ENCODE measurements at regions not wholly inside any gene's neighbourhood (a gene's known extent, or its start where the extent isn't known, plus 50 kb on each side); places are given as distances from the start of the nearest gene placed in this dataset.

DNA sequence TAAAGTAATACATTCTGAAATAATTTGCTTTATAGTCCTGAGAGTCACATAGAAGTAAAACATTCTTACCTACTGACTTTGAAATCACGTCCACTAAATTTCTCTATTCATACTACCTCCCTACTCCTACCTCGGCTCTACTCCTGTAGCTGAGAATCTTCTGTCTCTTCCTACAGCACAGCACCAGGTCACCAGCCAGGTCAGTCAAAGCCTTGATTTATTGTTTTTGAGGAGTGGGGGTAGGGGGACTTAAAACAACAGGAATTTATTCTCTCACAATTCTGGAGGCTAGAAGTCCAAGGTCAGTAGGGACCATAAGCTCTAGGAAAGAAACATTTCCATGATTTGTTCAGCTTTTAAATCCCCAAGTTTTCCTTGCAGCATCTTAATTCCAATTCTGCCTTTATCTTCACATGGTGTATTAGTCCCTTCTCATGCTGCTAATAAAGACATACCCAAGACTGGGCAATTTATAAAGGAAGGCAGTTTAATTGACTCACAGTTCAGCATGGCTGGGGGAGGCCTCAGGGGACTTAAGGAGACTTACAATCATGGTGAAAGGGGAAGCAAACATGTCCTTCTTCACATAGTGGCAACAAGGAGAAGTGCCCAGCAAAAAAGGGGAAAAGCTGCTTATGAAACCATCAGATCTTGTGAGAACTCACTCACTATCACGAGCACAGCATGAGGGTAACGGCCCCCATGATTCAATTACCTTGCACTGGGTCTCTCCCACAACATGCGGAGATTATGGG is 49.6 kb upstream of the CCNG1 start:
- Histone ChIP-seq H3K36me3 (ENCODE audit: control insufficient read depth in 2 of 2, extremely low read depth in 1 of 2, insufficient read depth in 2 of 2, low read length in 2 of 2) (no peaks in the 10 kb centered on the region), H3K4me1 (ENCODE audit: control insufficient read depth, extremely low read depth, insufficient read depth, low read length) (no peaks in the 10 kb centered on the region), H3K9me3 (ENCODE audit: control insufficient read depth, low read depth, low read length) (no peaks in the 10 kb centered on the region), H3K9ac (ENCODE audit: control insufficient read depth, extremely low read depth, insufficient read depth, low read length) (no peak overlapping the region), H4K20me1 (ENCODE audit: control insufficient read depth, extremely low read depth, insufficient read depth, low read length) (no peaks in the 10 kb centered on the region), H2AFZ (ENCODE audit: control insufficient read depth, low read length) (no peak overlapping the region), H3K79me2 (ENCODE audit: control insufficient read depth, insufficient read depth, low read length) (no peaks in the 10 kb centered on the region), H3K27me3 (ENCODE audit: control insufficient read depth, extremely low read depth, insufficient read depth, low read length) (no peaks in the 10 kb centered on the region), H3K4me3 (ENCODE audit: control insufficient read depth in 2 of 3, extremely low read depth in 1 of 3, insufficient read depth in 2 of 3, low read depth in 1 of 3, low read length in 3 of 3) (no peak overlapping the region), H3K9me1 (ENCODE audit: control insufficient read depth, extremely low read depth, insufficient read depth, low read length) (no peaks in the 10 kb centered on the region), H3K27ac (ENCODE audit: control insufficient read depth, insufficient read depth, low read length) (no peak overlapping the region), H3K4me2 (ENCODE audit: control insufficient read depth, extremely low read depth, insufficient read depth, low read depth, low read length) (no peak overlapping the region)
- dilution Hi-C loops (cut with MboI; ENCODE audit: extremely low pct_ligation_motif_present, low sequenced_read_pairs), result no loop called here
- no peak for TF ChIP-seq EZH2 (IDR thresholded peaks at IDR 0.05; ENCODE audit: low read length)
- TF ChIP-seq, protein P1, sequence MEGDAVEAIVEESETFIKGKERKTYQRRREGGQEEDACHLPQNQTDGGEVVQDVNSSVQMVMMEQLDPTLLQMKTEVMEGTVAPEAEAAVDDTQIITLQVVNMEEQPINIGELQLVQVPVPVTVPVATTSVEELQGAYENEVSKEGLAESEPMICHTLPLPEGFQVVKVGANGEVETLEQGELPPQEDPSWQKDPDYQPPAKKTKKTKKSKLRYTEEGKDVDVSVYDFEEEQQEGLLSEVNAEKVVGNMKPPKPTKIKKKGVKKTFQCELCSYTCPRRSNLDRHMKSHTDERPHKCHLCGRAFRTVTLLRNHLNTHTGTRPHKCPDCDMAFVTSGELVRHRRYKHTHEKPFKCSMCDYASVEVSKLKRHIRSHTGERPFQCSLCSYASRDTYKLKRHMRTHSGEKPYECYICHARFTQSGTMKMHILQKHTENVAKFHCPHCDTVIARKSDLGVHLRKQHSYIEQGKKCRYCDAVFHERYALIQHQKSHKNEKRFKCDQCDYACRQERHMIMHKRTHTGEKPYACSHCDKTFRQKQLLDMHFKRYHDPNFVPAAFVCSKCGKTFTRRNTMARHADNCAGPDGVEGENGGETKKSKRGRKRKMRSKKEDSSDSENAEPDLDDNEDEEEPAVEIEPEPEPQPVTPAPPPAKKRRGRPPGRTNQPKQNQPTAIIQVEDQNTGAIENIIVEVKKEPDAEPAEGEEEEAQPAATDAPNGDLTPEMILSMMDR (optimal IDR thresholded peaks at IDR 0.05 in 1 of 3, IDR thresholded peaks at IDR 0.05 in 1 of 3, conservative IDR thresholded peaks at IDR 0.05 in 1 of 3; ENCODE audit: extremely low read depth in 1 of 3, insufficient read depth in 2 of 3, low read length in 3 of 3), result no peak
- DNase-seq (ENCODE audit: low read depth, low spot score) (no peak), FAIRE-seq (no peak)

Small RNA genes lying in the stretch of these regions (small RNA-seq; reads per million reads assigned to genes)
- 0 reads per million in 3 experiments for gene RNU6-164P (ENCODE audit: insufficient read length in 3 of 3, low read depth in 3 of 3, low replicate concordance in 1 of 3)

Measured in keratinocyte (primary cell).